HCT116 (cell line): ENCODE measurements at regions not wholly inside any gene's neighbourhood (a gene's known extent, or its start where the extent isn't known, plus 50 kb on each side); places are given as distances from the start of the nearest gene placed in this dataset.
"Not testable (repeated sequence)": the region's sequence is repeated elsewhere in the genome, so short reads cannot be mapped to it uniquely, and the experiment has no call there.

Experiments
- ATAC-seq: fragments of 200-7000 bp; cut with Tn5 transposase; 2 replicates; pipeline ENCODE4 v1.9.1; 2020; ENCODE audit warnings: mild to moderate bottlenecking, moderate library complexity
- BruUV-seq: library from RNA; stranded (reverse); fragments of 400-500 nt; replicated peaks from 2 replicates; lab custom pipeline; 2021; lab: Mats Ljungman, UMichigan
- CTCF ChIA-PET: fragments of 300-600 bp; sonication (Branson Sonifier 250); formaldehyde crosslinking; loops from one replicate; lab custom pipeline; 2021; ENCODE audit warnings: antibody characterized with exemption; lab: Charles Lee
- POLR2A ChIA-PET: fragments of 300-600, 350-600 bp; sonication (Branson Sonifier 250); formaldehyde crosslinking; loops from one replicate; lab custom pipeline; 2021; ENCODE audit warnings: antibody characterized with exemption; lab: Charles Lee
- RAD21 ChIA-PET, 2 experiments: fragments of 300-600 bp; sonication (Branson Sonifier 250); formaldehyde crosslinking; loops; one replicate each; lab custom pipeline; 2023; ENCODE audit warnings: low total read pairs in 2 of 2; ENCODE audit not compliant: uncharacterized antibody in 2 of 2, unreplicated experiment in 2 of 2, low non-redundant PET in 1 of 2; lab: Charles Lee
- DNase-seq: peaks from one replicate; pipeline ENCODE4 v3.0.0-alpha.2; 2010; ENCODE audit warnings: low read depth, low spot score
- H2AFZ ChIP-seq: fragments of 200-600 bp; shearing (Covaris generic), sonication (generic); 2 replicates; pipeline ENCODE4 v1.6.1; 2017; ENCODE audit warnings: low read depth, mixed run types, mixed read lengths, antibody characterized with exemption, low read length; ENCODE audit not compliant: poor library complexity, severe bottlenecking
- H3K27ac ChIP-seq: 2 replicates; pipeline ENCODE4 v1.5.1; 2012; ENCODE audit warnings: low read depth, low read length
- H3K27me3 ChIP-seq: fragments of 200-600 bp; sonication (generic); 2 replicates; pipeline ENCODE4 v1.6.1; 2016; ENCODE audit warnings: mixed run types, low read length, mixed read lengths; ENCODE audit not compliant: insufficient read depth
- H3K36me3 ChIP-seq, 2 experiments: fragments of 200-500 bp in 1 of 2; fragments of 200-600 bp in 1 of 2; sonication (Bioruptor generic) in 1 of 2; sonication (generic) in 1 of 2; 2 replicates each; pipeline versions ENCODE4 v1.5.1 to v1.6.1; 2014 to 2016; ENCODE audit warnings: low read length in 2 of 2, inconsistent platforms in 1 of 2, mixed read lengths in 1 of 2, mixed run types in 1 of 2; ENCODE audit not compliant: insufficient read depth in 2 of 2, control insufficient read depth in 1 of 2
- H3K4me1 ChIP-seq, 2 experiments: fragments of 200-600 bp in 1 of 2; sonication (generic) in 1 of 2; 2 replicates each; pipeline versions ENCODE4 v1.5.1 to v1.6.1; 2012 to 2017; ENCODE audit warnings: low read length in 2 of 2, inconsistent platforms in 1 of 2, mild to moderate bottlenecking in 1 of 2, mixed read lengths in 1 of 2, mixed run types in 1 of 2, moderate library complexity in 1 of 2; ENCODE audit not compliant: insufficient read depth in 2 of 2, control insufficient read depth in 1 of 2
- H3K4me2 ChIP-seq: fragments of 200-600 bp; sonication (generic); 2 replicates; pipeline ENCODE4 v1.6.1; 2017; ENCODE audit warnings: mixed run types, low read length, mixed read lengths
- H3K4me3 ChIP-seq, 2 experiments: fragments of 200-600 bp in 1 of 2; sonication (generic) in 1 of 2; replicated peaks in 1 of 2; 2 replicates each; pipeline ENCODE4 v1.5.1; 2011 to 2016; ENCODE audit warnings: low read length in 2 of 2, control low read depth in 1 of 2, low read depth in 1 of 2, mild to moderate bottlenecking in 1 of 2, mixed read lengths in 1 of 2, mixed run types in 1 of 2
- H3K79me2 ChIP-seq: fragments of 200-600 bp; sonication (generic); 2 replicates; pipeline ENCODE4 v1.6.1; 2017; ENCODE audit warnings: mild to moderate bottlenecking, mixed run types, low read length, moderate library complexity, mixed read lengths; ENCODE audit not compliant: insufficient read depth
- H3K9ac ChIP-seq: fragments of 200-600 bp; sonication (generic); 2 replicates; pipeline ENCODE4 v1.6.1; 2016; ENCODE audit warnings: low read length, mixed read lengths
- H3K9me2 ChIP-seq: fragments of 200-600 bp; sonication (generic), shearing (Covaris generic); 2 replicates; pipeline ENCODE4 v1.6.1; 2017; ENCODE audit warnings: mixed run types, mild to moderate bottlenecking, moderate library complexity; ENCODE audit not compliant: insufficient read depth
- H3K9me3 ChIP-seq, 2 experiments: fragments of 200-500 bp in 1 of 2; fragments of 200-600 bp in 1 of 2; sonication (Bioruptor generic) in 1 of 2; sonication (generic) in 1 of 2; 2 replicates each; pipeline ENCODE4 v1.6.1; 2014 to 2017; ENCODE audit warnings: low read length in 2 of 2, mixed read lengths in 2 of 2, inconsistent platforms in 1 of 2, low read depth in 1 of 2, mild to moderate bottlenecking in 1 of 2, mixed run types in 1 of 2, moderate library complexity in 1 of 2; ENCODE audit not compliant: control insufficient read depth in 1 of 2, insufficient read depth in 1 of 2
- H4K20me1 ChIP-seq: fragments of 200-600 bp; sonication (generic), shearing (Covaris generic); 2 replicates; pipeline ENCODE4 v1.6.1; 2017; ENCODE audit warnings: mixed run types, mild to moderate bottlenecking, moderate library complexity; ENCODE audit not compliant: insufficient read depth
- EGR1 ChIP-seq: IDR thresholded peaks from 2 replicates; pipeline ENCODE4 v1.6.1; 2012; ENCODE audit warnings: low read depth
- SRF ChIP-seq: IDR thresholded peaks from 2 replicates; pipeline ENCODE4 v1.6.1; 2012; ENCODE audit warnings: low read depth
- intact Hi-C: fragments of 100-400 bp; cut with micrococcal nuclease; formaldehyde crosslinking; loops from 2 replicates; pipeline ENCODE4 v1.10.0; 2022

GRCh38 chr19:30955112-30956104 is 393.8 kb downstream of the TSHZ3 start:
- no peak overlapping the region for H3K4me3 ChIP-seq
- ATAC-seq (no peak), DNase-seq (no peak)
- ChIA-PET RAD21 (no interaction called here), POLR2A (no interaction called here), CTCF (no interaction called here)
- no peaks in the 10 kb centered on the region for H4K20me1 ChIP-seq
- no peak overlapping the region for H3K4me2 ChIP-seq
- H3K9me2 ChIP-seq, result no peaks in the 10 kb centered on the region
- H3K36me3 ChIP-seq, result no peaks in the 10 kb centered on the region
- no TSS peak for BruUV-seq
- no peaks in the 10 kb centered on the region for H3K79me2 ChIP-seq
- TF ChIP-seq SRF, result no peak
- TF ChIP-seq EGR1, result no peak
- intact Hi-C loops, result no loop called here
- no peak overlapping the region for H3K9ac ChIP-seq
- no peak overlapping the region for H3K27ac ChIP-seq
- H2AFZ ChIP-seq, result no peak overlapping the region
- H3K4me1 ChIP-seq, result no peaks in the 10 kb centered on the region
- H3K27me3 ChIP-seq, result no peaks in the 10 kb centered on the region
- peaks cover 8 to 43% of the 10 kb centered on the region in 2 experiments; a peak in 2 of 4 replicates for H3K9me3 ChIP-seq

GRCh38 chr19:30944276-30944932 is 404.8 kb downstream of the TSHZ3 start:
- H3K79me2 ChIP-seq, DNase-seq, BruUV-seq, H3K4me2 ChIP-seq, H3K9me2 ChIP-seq, ATAC-seq, H3K27me3 ChIP-seq, H3K4me1 ChIP-seq, H3K27ac ChIP-seq, H3K4me3 ChIP-seq, RAD21 ChIA-PET, H2AFZ ChIP-seq, H4K20me1 ChIP-seq, H3K36me3 ChIP-seq, intact Hi-C loops, H3K9ac ChIP-seq, CTCF ChIA-PET, POLR2A ChIA-PET: not testable (repeated sequence)
- H3K9me3 ChIP-seq, result peaks cover 10 to 34% of the 10 kb centered on the region in 2 experiments; a peak in 3 of 4 replicates
